Calu3 (cell line): ENCODE measurements at regions not wholly inside any gene's neighbourhood (a gene's known extent, or its start where the extent isn't known, plus 50 kb on each side); places are given as distances from the start of the nearest gene placed in this dataset.

Experiments
- BruUV-seq: library from RNA; stranded (reverse); fragments of 400-500 nt; replicated peaks from 2 replicates; lab custom pipeline; 2021; lab: Mats Ljungman, UMichigan
- CTCF ChIA-PET: fragments of 300-600 bp; sonication (Branson Sonifier 250); formaldehyde crosslinking; loops from one replicate; lab custom pipeline; 2022; ENCODE audit warnings: antibody characterized with exemption; lab: Charles Lee
- DNase-seq: peaks from one replicate; pipeline ENCODE4 v3.0.0; 2022
- H3K27ac Mint-ChIP-seq: one replicate; pipeline ENCODE4 v1.8.0; 2022; ENCODE audit warnings: mixed read lengths; ENCODE audit not compliant: unreplicated experiment
- H3K27me3 Mint-ChIP-seq: one replicate; pipeline ENCODE4 v1.8.0; 2022; ENCODE audit warnings: mixed read lengths; ENCODE audit not compliant: unreplicated experiment
- H3K36me3 Mint-ChIP-seq: one replicate; pipeline ENCODE4 v1.8.0; 2022; ENCODE audit warnings: mild to moderate bottlenecking, moderate library complexity, mixed read lengths; ENCODE audit not compliant: insufficient read depth, unreplicated experiment
- H3K4me1 Mint-ChIP-seq: one replicate; pipeline ENCODE4 v1.8.0; 2022; ENCODE audit warnings: mild to moderate bottlenecking, low read depth, mixed read lengths; ENCODE audit not compliant: unreplicated experiment
- H3K4me3 Mint-ChIP-seq: one replicate; pipeline ENCODE4 v1.8.0; 2022; ENCODE audit warnings: mild to moderate bottlenecking, low read depth, moderate library complexity, mixed read lengths; ENCODE audit not compliant: unreplicated experiment
- H3K9me3 Mint-ChIP-seq: one replicate; pipeline ENCODE4 v1.8.0; 2022; ENCODE audit warnings: low read depth, mixed read lengths; ENCODE audit not compliant: unreplicated experiment
- CTCF ChIP-seq: fragments of 200-600 bp; IDR thresholded peaks from one replicate; pipeline ENCODE4 v1.8.0; 2022; ENCODE audit warnings: antibody characterized with exemption; ENCODE audit not compliant: unreplicated experiment
- intact Hi-C: fragments of 100-400 bp; cut with micrococcal nuclease; formaldehyde crosslinking; loops from one replicate; pipeline ENCODE4 v1.10.0; 2022; ENCODE audit not compliant: unreplicated experiment

- no peak for DNase-seq
- BruUV-seq = no TSS peak
- no peak for TF ChIP-seq CTCF
- Mint-ChIP-seq H3K27ac (no peak overlapping the region), H3K27me3 (no peaks in the 10 kb centered on the region), H3K9me3 (peaks cover 4% of the 10 kb centered on the region), H3K4me3 (no peak overlapping the region), H3K4me1 (no peaks in the 10 kb centered on the region), H3K36me3 (no peaks in the 10 kb centered on the region)
- CTCF ChIA-PET = no interaction called here
- intact Hi-C loops = no loop called here
Observed at GRCh38 chr4:65973186-65973585, 302.9 kb upstream of the EPHA5 start.

DNA sequence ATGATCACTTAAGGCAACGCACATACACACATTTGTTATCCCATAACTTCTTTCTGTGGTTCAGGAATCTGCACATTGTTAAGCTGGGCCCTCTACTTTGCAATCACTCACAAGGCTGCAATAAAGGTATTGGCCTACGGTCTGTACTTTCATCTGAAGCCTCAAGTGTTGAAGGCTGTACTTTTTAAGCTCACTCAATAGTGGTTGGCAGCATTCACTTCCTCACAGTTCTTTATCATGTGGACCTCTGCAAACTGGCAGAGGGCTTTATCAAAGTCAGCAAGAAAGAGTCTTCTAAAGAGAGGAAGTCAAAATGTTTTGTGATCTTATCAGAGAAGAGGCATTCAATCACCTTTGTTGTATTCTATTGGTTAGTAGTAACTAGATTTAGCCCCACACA lies 301.4 kb upstream of the EPHA5 start:
- H3K27me3 Mint-ChIP-seq = no peaks in the 10 kb centered on the region
- no peaks in the 10 kb centered on the region for H3K36me3 Mint-ChIP-seq
- BruUV-seq = no TSS peak
- CTCF ChIA-PET = no interaction called here
- no peak overlapping the region for H3K27ac Mint-ChIP-seq
- TF ChIP-seq CTCF = no peak
- H3K4me3 Mint-ChIP-seq = no peak overlapping the region
- no peaks in the 10 kb centered on the region for H3K4me1 Mint-ChIP-seq
- no peak for DNase-seq
- intact Hi-C loops = no loop called here
- peaks cover 4% of the 10 kb centered on the region for H3K9me3 Mint-ChIP-seq

DNA sequence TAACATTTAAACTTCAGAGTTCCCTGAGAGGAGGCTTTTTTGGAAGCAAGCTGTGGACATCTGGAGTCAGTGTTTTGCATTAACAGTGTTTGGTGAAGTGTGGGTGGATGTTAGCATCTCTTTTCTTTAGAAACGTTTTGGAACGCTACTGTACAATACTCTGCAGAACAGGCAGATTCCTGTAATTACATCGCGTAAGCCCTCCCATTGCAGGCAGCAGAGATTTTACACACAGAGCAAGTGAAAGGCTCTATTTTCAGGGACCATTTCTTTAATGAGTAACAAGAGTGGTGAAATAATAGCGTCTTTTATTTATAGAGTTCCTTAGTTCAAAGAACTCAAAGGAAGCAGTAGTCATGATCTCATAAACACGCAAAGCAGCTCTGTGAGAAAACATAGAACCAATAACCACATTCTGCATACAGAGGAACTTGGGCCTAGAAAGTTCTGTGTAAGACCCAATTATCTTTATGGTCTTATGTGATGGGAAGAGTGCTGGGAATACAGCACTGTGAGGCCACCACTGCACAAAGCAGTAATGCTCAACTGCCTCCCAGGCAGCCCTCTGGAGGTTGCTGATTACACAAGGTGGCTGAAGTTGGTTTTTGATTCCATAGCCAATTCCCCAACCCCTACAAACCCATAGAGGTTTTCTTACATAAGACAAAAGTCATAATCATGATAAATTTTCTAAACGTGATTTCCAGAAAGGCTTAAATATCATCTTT lies 298.7 kb upstream of the EPHA5 start:
- no peak for TF ChIP-seq CTCF
- BruUV-seq = no TSS peak
- CTCF ChIA-PET = no interaction called here
- Mint-ChIP-seq H3K4me1 (no peaks in the 10 kb centered on the region), H3K9me3 (peaks cover 4% of the 10 kb centered on the region), H3K27me3 (no peaks in the 10 kb centered on the region), H3K36me3 (no peaks in the 10 kb centered on the region), H3K4me3 (no peak overlapping the region), H3K27ac (no peak overlapping the region)
- no peak for DNase-seq
- intact Hi-C loops = no loop called here

- Mint-ChIP-seq H3K27me3 (no peaks in the 10 kb centered on the region), H3K27ac (no peak overlapping the region), H3K4me3 (no peak overlapping the region), H3K4me1 (no peaks in the 10 kb centered on the region), H3K9me3 (peaks cover 2% of the 10 kb centered on the region), H3K36me3 (no peaks in the 10 kb centered on the region)
- DNase-seq = no peak
- CTCF ChIA-PET = no interaction called here
- intact Hi-C loops = no loop called here
- no peak for TF ChIP-seq CTCF
- BruUV-seq = no TSS peak
Observed at GRCh38 chr4:65960751-65961150, 290.5 kb upstream of the EPHA5 start.
